ENCODE measurements at regions not wholly inside any gene's neighbourhood (a gene's known extent, or its start where the extent isn't known, plus 50 kb on each side); places are given as distances from the start of the nearest gene placed in this dataset.

DNA sequence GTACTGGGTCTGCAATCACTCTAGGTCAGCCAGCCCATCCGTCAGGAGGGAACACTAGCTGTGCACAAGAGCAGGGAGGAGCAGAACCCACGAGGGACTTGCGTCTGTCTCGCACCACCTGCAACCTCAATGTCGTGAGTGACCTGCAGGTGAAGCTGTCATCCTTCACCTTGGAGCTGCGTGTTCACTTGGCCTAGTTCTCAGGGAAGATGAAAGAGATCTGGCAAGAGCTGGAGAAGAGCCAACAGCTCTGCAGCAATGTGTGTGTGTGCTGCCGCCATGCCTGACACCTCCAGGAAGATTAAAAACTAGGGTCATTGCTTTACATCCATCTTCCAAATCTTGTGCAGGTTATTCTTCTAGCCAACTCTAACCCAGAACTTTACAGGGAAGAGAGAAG lies 117.6 kb upstream of the MRI1 start:
- DNase-seq (ENCODE audit: low read depth, low spot score), result no peak
- TF ChIP-seq, protein P1, sequence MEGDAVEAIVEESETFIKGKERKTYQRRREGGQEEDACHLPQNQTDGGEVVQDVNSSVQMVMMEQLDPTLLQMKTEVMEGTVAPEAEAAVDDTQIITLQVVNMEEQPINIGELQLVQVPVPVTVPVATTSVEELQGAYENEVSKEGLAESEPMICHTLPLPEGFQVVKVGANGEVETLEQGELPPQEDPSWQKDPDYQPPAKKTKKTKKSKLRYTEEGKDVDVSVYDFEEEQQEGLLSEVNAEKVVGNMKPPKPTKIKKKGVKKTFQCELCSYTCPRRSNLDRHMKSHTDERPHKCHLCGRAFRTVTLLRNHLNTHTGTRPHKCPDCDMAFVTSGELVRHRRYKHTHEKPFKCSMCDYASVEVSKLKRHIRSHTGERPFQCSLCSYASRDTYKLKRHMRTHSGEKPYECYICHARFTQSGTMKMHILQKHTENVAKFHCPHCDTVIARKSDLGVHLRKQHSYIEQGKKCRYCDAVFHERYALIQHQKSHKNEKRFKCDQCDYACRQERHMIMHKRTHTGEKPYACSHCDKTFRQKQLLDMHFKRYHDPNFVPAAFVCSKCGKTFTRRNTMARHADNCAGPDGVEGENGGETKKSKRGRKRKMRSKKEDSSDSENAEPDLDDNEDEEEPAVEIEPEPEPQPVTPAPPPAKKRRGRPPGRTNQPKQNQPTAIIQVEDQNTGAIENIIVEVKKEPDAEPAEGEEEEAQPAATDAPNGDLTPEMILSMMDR (IDR thresholded peaks at IDR 0.05; ENCODE audit: low read depth, low read length), result no peak
- in situ Hi-C loops (cut with HindIII; ENCODE audit: low sequenced_read_pairs), result no loop called here
- H3K4me3 ChIP-seq (ENCODE audit: low read depth, low read length), result no peak overlapping the region

DNA sequence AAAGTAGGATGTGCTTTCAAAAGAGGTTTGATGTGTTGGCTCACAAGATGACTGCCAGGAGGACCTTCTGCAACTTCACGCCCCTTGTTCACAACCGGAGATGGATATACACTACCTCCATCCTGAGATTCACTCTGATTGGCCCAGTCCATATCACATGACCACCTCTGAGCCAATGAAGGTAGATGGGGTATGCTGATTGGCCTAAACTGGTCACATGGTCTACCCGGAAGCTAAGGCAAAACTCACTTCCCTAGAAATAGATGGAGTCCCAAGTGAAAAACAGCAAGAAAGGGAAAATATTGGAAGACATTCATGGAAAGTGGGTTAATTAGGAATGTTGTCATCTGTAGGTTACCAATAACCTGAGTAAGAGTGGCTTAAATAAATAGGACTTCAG lies 119.7 kb upstream of the MRI1 start:
- TF ChIP-seq, protein P1 (IDR thresholded peaks at IDR 0.05; ENCODE audit: low read depth, low read length), result no peak
- in situ Hi-C loops (cut with HindIII; ENCODE audit: low sequenced_read_pairs), result no loop called here
- H3K4me3 ChIP-seq (ENCODE audit: low read depth, low read length), result no peak overlapping the region
- no peak for DNase-seq (ENCODE audit: low read depth, low spot score)

DNA sequence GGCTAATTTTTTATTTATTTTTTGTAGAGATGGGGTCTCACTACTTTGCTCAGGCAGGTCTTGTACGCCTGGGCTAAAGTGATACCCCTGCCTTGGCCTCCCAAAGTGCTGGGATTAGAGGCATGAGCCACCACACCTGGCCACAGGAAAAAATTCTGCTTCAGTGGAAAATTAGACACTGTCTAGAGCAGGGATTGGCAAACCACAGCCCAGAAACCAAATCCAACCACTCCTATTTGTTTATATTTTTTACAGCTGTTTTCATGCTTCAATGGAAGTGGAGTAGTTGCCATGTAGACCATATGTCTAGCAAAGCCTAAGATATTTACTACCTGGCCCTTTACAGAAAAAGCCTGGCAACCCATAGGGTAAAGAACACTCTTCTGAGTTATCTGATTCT lies 123.7 kb upstream of the MRI1 start:
- TF ChIP-seq, protein P1 (IDR thresholded peaks at IDR 0.05; ENCODE audit: low read depth, low read length), result no peak
- in situ Hi-C loops (cut with HindIII; ENCODE audit: low sequenced_read_pairs), result no loop called here
- no peak overlapping the region for H3K4me3 ChIP-seq (ENCODE audit: low read depth, low read length)
- no peak for DNase-seq (ENCODE audit: low read depth, low spot score)

DNA sequence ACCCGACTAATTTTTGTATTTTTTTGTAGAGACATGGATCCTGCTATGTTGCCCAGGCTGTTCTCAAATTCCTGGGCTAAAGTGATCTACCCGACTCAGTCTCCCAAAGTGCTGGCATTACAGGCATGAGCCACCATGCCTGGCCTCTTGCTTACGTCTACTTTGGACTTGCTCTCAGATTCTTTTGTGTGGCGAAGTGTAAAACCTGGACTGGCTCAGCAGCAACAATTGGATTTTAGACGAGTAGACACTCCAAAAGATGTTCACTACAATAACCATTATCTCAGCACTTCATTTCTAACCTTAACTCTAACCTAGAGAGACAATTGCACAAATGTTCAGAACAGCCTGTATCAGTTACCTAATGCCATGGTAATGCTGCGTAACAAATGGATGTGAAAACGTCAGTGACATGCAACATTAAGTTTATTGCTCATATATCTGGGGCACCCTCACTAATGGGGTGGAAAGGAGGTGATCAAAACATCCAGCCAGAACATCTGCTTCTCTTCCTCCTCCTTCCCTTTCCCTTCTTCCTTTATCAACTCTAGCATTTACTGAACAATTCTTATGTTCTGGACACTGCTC lies 124.9 kb upstream of the MRI1 start:
- in situ Hi-C loops (cut with HindIII; ENCODE audit: low sequenced_read_pairs), result no loop called here
- TF ChIP-seq, protein P1 (IDR thresholded peaks at IDR 0.05; ENCODE audit: low read depth, low read length), result no peak
- H3K4me3 ChIP-seq (ENCODE audit: low read depth, low read length), result no peak overlapping the region
- no peak for DNase-seq (ENCODE audit: low read depth, low spot score)

DNA sequence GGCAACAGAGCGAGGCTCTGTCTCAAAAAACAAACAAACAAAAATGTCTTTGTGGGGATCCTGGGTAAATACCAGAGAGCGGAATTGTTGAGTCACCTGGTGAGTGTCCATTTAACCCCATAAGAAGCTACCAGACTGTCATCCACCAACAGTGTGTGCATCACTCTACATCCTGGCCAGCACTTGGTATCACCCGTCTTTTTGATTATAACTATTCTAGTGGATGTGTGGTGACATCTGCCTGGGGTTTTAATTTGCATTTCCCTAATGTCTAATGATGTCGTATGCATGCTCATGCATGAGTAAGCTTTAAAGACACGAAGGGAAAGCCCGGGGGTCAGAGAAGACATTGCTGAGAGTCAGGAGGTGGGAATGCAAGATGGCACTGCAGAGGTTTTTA lies 126.7 kb upstream of the MRI1 start:
- TF ChIP-seq, protein P1 (IDR thresholded peaks at IDR 0.05; ENCODE audit: low read depth, low read length), result no peak
- H3K4me3 ChIP-seq (ENCODE audit: low read depth, low read length), result no peak overlapping the region
- no peak for DNase-seq (ENCODE audit: low read depth, low spot score)
- in situ Hi-C loops (cut with HindIII; ENCODE audit: low sequenced_read_pairs), result no loop called here

DNA sequence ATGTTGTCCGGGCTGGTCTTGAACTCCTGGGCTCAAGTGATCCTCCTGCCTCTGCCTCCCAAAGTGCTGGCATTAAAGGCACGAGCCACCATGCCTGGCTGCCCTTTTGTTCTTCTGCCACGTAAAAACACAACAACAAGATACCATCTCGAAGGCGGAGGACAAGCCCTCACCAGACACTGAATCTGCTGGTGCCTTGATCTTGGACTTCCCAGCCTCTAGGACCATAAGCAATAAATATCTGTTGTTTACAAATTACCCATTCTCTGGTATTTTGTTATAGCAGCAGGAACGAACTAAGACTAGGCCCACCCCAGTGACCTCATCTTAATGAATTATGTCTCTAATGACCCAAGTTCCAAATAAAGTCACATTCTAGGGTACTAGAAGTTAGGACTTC lies 128.4 kb upstream of the CACNA1A start:
- H3K4me3 ChIP-seq (ENCODE audit: low read depth, low read length), result no peak overlapping the region
- in situ Hi-C loops (cut with HindIII; ENCODE audit: low sequenced_read_pairs), result no loop called here
- DNase-seq (ENCODE audit: low read depth, low spot score), result no peak
- TF ChIP-seq, protein P1 (IDR thresholded peaks at IDR 0.05; ENCODE audit: low read depth, low read length), result no peak

DNA sequence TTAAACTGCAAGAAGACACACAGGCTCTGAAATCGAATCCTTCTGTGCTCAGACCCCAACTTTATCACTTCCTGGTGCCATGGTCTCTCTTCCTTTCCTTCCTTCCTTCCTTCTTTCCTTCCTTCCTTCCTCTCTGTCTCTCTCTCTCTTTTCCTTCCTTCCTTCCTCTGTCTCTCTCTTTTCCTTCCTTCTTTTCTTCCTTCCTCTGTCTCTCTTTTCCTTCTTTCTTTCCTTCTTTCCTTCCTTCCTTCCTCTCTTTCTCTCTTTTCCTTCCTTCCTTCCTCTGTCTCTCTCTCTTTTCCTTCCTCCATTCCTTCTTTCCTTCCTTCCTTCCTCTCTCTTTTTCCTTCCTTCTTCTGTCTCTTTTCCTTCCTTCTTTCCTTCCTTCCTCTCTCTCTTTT lies 127.2 kb upstream of the CACNA1A start:
- no peak for DNase-seq (ENCODE audit: low read depth, low spot score)
- TF ChIP-seq, protein P1 (IDR thresholded peaks at IDR 0.05; ENCODE audit: low read depth, low read length), result no peak
- H3K4me3 ChIP-seq (ENCODE audit: low read depth, low read length), result no peak overlapping the region
- in situ Hi-C loops (cut with HindIII; ENCODE audit: low sequenced_read_pairs), result no loop called here

Data from astrocyte of the spinal cord (primary cell).